ENCODE measurements at regions not wholly inside any gene's neighbourhood (a gene's known extent, or its start where the extent isn't known, plus 50 kb on each side); places are given as distances from the start of the nearest gene placed in this dataset.

GRCh38 chr10:117480097-117480496, 62.4 kb upstream of the EMX2 start:
- H3K4me3 Mint-ChIP-seq (ENCODE audit: unreplicated experiment) = no peak overlapping the region
- no peak for TF ChIP-seq CTCF (IDR thresholded peaks at IDR 0.05; ENCODE audit: unreplicated experiment)
- no peak overlapping the region for H3K27ac Mint-ChIP-seq (ENCODE audit: unreplicated experiment)
- no peak for DNase-seq (ENCODE audit: low spot score)
- H3K9me3 Mint-ChIP-seq (ENCODE audit: unreplicated experiment) = no peaks in the 10 kb centered on the region
- H3K27me3 Mint-ChIP-seq (ENCODE audit: unreplicated experiment) = peaks cover 5% of the 10 kb centered on the region
- H3K4me1 Mint-ChIP-seq (ENCODE audit: unreplicated experiment) = peaks cover 17% of the 10 kb centered on the region
- peaks cover 4% of the 10 kb centered on the region for H3K36me3 Mint-ChIP-seq (ENCODE audit: low read depth, unreplicated experiment)

GRCh38 chr10:117477961-117478670, 64.4 kb upstream of the EMX2 start:
- DNase-seq (ENCODE audit: low spot score) = no peak

GRCh38 chr10:117477211-117477947, 65.2 kb upstream of the EMX2 start:
- Mint-ChIP-seq H3K27ac (ENCODE audit: unreplicated experiment) (peak overlapping the region; percentile 59), H3K4me3 (ENCODE audit: unreplicated experiment) (no peak overlapping the region), H3K36me3 (ENCODE audit: low read depth, unreplicated experiment) (peaks cover 4% of the 10 kb centered on the region), H3K27me3 (ENCODE audit: unreplicated experiment) (peaks cover 5% of the 10 kb centered on the region), H3K9me3 (ENCODE audit: unreplicated experiment) (no peaks in the 10 kb centered on the region), H3K4me1 (ENCODE audit: unreplicated experiment) (peaks cover 17% of the 10 kb centered on the region)
- DNase-seq (ENCODE audit: low spot score) = no peak
- TF ChIP-seq CTCF (IDR thresholded peaks at IDR 0.05; ENCODE audit: unreplicated experiment) = no peak

More at GRCh38 chr10:117477961-117478670, 64.4 kb upstream of the EMX2 start:
- no peaks in the 10 kb centered on the region for H3K9me3 Mint-ChIP-seq (ENCODE audit: unreplicated experiment)
- peaks cover 17% of the 10 kb centered on the region for H3K4me1 Mint-ChIP-seq (ENCODE audit: unreplicated experiment)
- TF ChIP-seq CTCF (IDR thresholded peaks at IDR 0.05; ENCODE audit: unreplicated experiment) = no peak
- H3K4me3 Mint-ChIP-seq (ENCODE audit: unreplicated experiment) = no peak overlapping the region
- peaks cover 5% of the 10 kb centered on the region for H3K27me3 Mint-ChIP-seq (ENCODE audit: unreplicated experiment)
- H3K27ac Mint-ChIP-seq (ENCODE audit: unreplicated experiment) = peak overlapping the region; percentile 49
- H3K36me3 Mint-ChIP-seq (ENCODE audit: low read depth, unreplicated experiment) = peaks cover 4% of the 10 kb centered on the region

- Mint-ChIP-seq H3K27me3 (ENCODE audit: unreplicated experiment) (peaks cover 5% of the 10 kb centered on the region), H3K36me3 (ENCODE audit: low read depth, unreplicated experiment) (peaks cover 4% of the 10 kb centered on the region), H3K27ac (ENCODE audit: unreplicated experiment) (peak overlapping the region; percentile 59), H3K9me3 (ENCODE audit: unreplicated experiment) (no peaks in the 10 kb centered on the region), H3K4me3 (ENCODE audit: unreplicated experiment) (no peak overlapping the region), H3K4me1 (ENCODE audit: unreplicated experiment) (peaks cover 17% of the 10 kb centered on the region)
- no peak for TF ChIP-seq CTCF (IDR thresholded peaks at IDR 0.05; ENCODE audit: unreplicated experiment)
- no peak for DNase-seq (ENCODE audit: low spot score)
Observed at GRCh38 chr10:117476716-117477115, 65.8 kb upstream of the EMX2 start.

GRCh38 chr10:117476281-117476680, 66.3 kb upstream of the EMX2 start:
- Mint-ChIP-seq H3K36me3 (ENCODE audit: low read depth, unreplicated experiment) (peaks cover 4% of the 10 kb centered on the region), H3K9me3 (ENCODE audit: unreplicated experiment) (no peaks in the 10 kb centered on the region), H3K27me3 (ENCODE audit: unreplicated experiment) (peaks cover 5% of the 10 kb centered on the region), H3K4me1 (ENCODE audit: unreplicated experiment) (peaks cover 17% of the 10 kb centered on the region), H3K27ac (ENCODE audit: unreplicated experiment) (no peak overlapping the region), H3K4me3 (ENCODE audit: unreplicated experiment) (no peak overlapping the region)
- TF ChIP-seq CTCF (IDR thresholded peaks at IDR 0.05; ENCODE audit: unreplicated experiment) = no peak
- DNase-seq (ENCODE audit: low spot score) = no peak
